Osteoblast (primary cell): ENCODE measurements at regions not wholly inside any gene's neighbourhood (a gene's known extent, or its start where the extent isn't known, plus 50 kb on each side); places are given as distances from the start of the nearest gene placed in this dataset.

Source experiments
- DNase-seq: peaks from one replicate; pipeline ENCODE4 v3.0.0; 2011; ENCODE audit warnings: low spot score, mixed read lengths; ENCODE audit not compliant: insufficient read length; ENCODE audit errors: missing footprints
- H2AFZ ChIP-seq: 2 replicates; pipeline ENCODE4 v1.6.0; 2011; ENCODE audit warnings: mild to moderate bottlenecking, low read length
- H3K27ac ChIP-seq: 2 replicates; pipeline ENCODE4 v1.5.1; 2011; ENCODE audit warnings: mild to moderate bottlenecking, low read depth, low read length, moderate library complexity
- H3K27me3 ChIP-seq: 2 replicates; pipeline ENCODE4 v1.6.0; 2012; ENCODE audit warnings: mild to moderate bottlenecking, control low read depth, inconsistent platforms, low read length, moderate library complexity; ENCODE audit not compliant: insufficient read depth
- H3K36me3 ChIP-seq: 2 replicates; pipeline ENCODE4 v1.5.1; 2011; ENCODE audit warnings: mild to moderate bottlenecking, low read length, control low read depth, moderate library complexity; ENCODE audit not compliant: insufficient read depth
- H3K4me1 ChIP-seq: 2 replicates; pipeline ENCODE4 v1.5.1; 2011; ENCODE audit warnings: mild to moderate bottlenecking, low read length, control low read depth, moderate library complexity; ENCODE audit not compliant: insufficient read depth
- H3K4me2 ChIP-seq: 2 replicates; pipeline ENCODE4 v1.6.0; 2011; ENCODE audit warnings: mild to moderate bottlenecking, low read length; ENCODE audit not compliant: insufficient read depth
- H3K4me3 ChIP-seq: fragments of 200-600 bp; sonication (generic); 3 replicates; pipeline ENCODE4 v1.5.1; 2012; ENCODE audit warnings: mild to moderate bottlenecking, low read length, inconsistent platforms; ENCODE audit not compliant: insufficient read depth
- H3K79me2 ChIP-seq: 2 replicates; pipeline ENCODE4 v1.6.0; 2012; ENCODE audit warnings: mild to moderate bottlenecking, low read length, control low read depth, inconsistent platforms; ENCODE audit not compliant: insufficient read depth
- H3K9me3 ChIP-seq: 2 replicates; pipeline ENCODE4 v1.5.1; 2011; ENCODE audit warnings: low read depth, low read length, control low read depth
- H4K20me1 ChIP-seq: 2 replicates; pipeline ENCODE4 v1.6.0; 2012; ENCODE audit warnings: mild to moderate bottlenecking, low read length, control low read depth; ENCODE audit not compliant: insufficient read depth
- CTCF ChIP-seq: IDR thresholded peaks from 2 replicates; pipeline ENCODE4 v1.5.1; 2011; ENCODE audit warnings: mild to moderate bottlenecking, low read depth, low read length, moderate library complexity; ENCODE audit errors: extremely low read depth

GRCh38 chr1:229769809-229770208 is 143.8 kb downstream of the URB2 start:
- no peak overlapping the region for H3K4me3 ChIP-seq
- H3K36me3 ChIP-seq, result no peaks in the 10 kb centered on the region
- DNase-seq, result no peak
- no peaks in the 10 kb centered on the region for H3K4me1 ChIP-seq
- H3K27me3 ChIP-seq, result no peaks in the 10 kb centered on the region
- TF ChIP-seq CTCF, result no peak
- H3K27ac ChIP-seq, result no peak overlapping the region
- H3K79me2 ChIP-seq, result no peaks in the 10 kb centered on the region
- no peak overlapping the region for H3K4me2 ChIP-seq
- H4K20me1 ChIP-seq, result no peaks in the 10 kb centered on the region
- no peak overlapping the region for H2AFZ ChIP-seq
- no peaks in the 10 kb centered on the region for H3K9me3 ChIP-seq

- Histone ChIP-seq H3K4me1 (no peaks in the 10 kb centered on the region), H3K4me3 (no peak overlapping the region), H3K9me3 (no peaks in the 10 kb centered on the region), H2AFZ (no peak overlapping the region), H4K20me1 (no peaks in the 10 kb centered on the region), H3K27me3 (no peaks in the 10 kb centered on the region), H3K27ac (no peak overlapping the region), H3K36me3 (no peaks in the 10 kb centered on the region), H3K4me2 (no peak overlapping the region), H3K79me2 (no peaks in the 10 kb centered on the region)
- TF ChIP-seq CTCF, result no peak
- DNase-seq, result no peak
Observed at GRCh38 chr1:229778794-229779193, 152.7 kb downstream of the URB2 start.

GRCh38 chr1:229781453-229781852 is 155.4 kb downstream of the URB2 start:
- Histone ChIP-seq H2AFZ (no peak overlapping the region), H3K27ac (no peak overlapping the region), H4K20me1 (no peaks in the 10 kb centered on the region), H3K4me3 (no peak overlapping the region), H3K27me3 (no peaks in the 10 kb centered on the region), H3K4me1 (no peaks in the 10 kb centered on the region), H3K36me3 (no peaks in the 10 kb centered on the region), H3K4me2 (no peak overlapping the region), H3K9me3 (no peaks in the 10 kb centered on the region), H3K79me2 (no peaks in the 10 kb centered on the region)
- no peak for DNase-seq
- no peak for TF ChIP-seq CTCF

GRCh38 chr1:229782469-229782868 is 156.4 kb downstream of the URB2 start:
- no peak for DNase-seq

More at GRCh38 chr1:229782469-229782868, 156.4 kb downstream of the URB2 start:
- H3K4me1 ChIP-seq, result no peaks in the 10 kb centered on the region
- no peaks in the 10 kb centered on the region for H4K20me1 ChIP-seq
- no peak overlapping the region for H3K27ac ChIP-seq
- no peak overlapping the region for H3K4me3 ChIP-seq
- H3K27me3 ChIP-seq, result no peaks in the 10 kb centered on the region
- H3K4me2 ChIP-seq, result no peak overlapping the region
- H3K36me3 ChIP-seq, result no peaks in the 10 kb centered on the region
- H2AFZ ChIP-seq, result no peak overlapping the region
- no peak for TF ChIP-seq CTCF
- H3K79me2 ChIP-seq, result no peaks in the 10 kb centered on the region
- no peaks in the 10 kb centered on the region for H3K9me3 ChIP-seq
